ENCODE measurements at regions not wholly inside any gene's neighbourhood (a gene's known extent, or its start where the extent isn't known, plus 50 kb on each side); places are given as distances from the start of the nearest gene placed in this dataset.

GRCh38 chr6:167512696-167513375, 187.9 kb downstream of the TTLL2 start:
- Histone ChIP-seq H3K9me3 (ENCODE audit: control insufficient read depth in 2 of 2, insufficient read depth in 1 of 2, low read length in 1 of 2) (no peaks in the 10 kb centered on the region), H3K4me1 (ENCODE audit: control insufficient read depth in 2 of 2, insufficient read depth in 2 of 2, low read length in 2 of 2) (no peaks in the 10 kb centered on the region), H3K27ac (ENCODE audit: low read depth in 1 of 2, low read length in 1 of 2) (no peak overlapping the region), H3K4me3 (ENCODE audit: low read length in 2 of 2) (no peak overlapping the region), H3K27me3 (ENCODE audit: control insufficient read depth in 2 of 2, insufficient read depth in 1 of 2, low read length in 1 of 2) (no peaks in the 10 kb centered on the region), H3K36me3 (ENCODE audit: control insufficient read depth in 2 of 2, insufficient read depth in 2 of 2, low read length in 1 of 2) (no peaks in the 10 kb centered on the region)
- WGBS, result 43% methylated on average over 11 of the region's 11 CpGs
- no peak for DNase-seq (ENCODE audit: low read depth in 6 of 9, low spot score in 9 of 9)

- WGBS, result 35% methylated on average over 9 of the region's 9 CpGs
- Histone ChIP-seq H3K27me3 (ENCODE audit: control insufficient read depth in 2 of 2, insufficient read depth in 1 of 2, low read length in 1 of 2) (no peaks in the 10 kb centered on the region), H3K4me3 (ENCODE audit: low read length in 2 of 2) (no peak overlapping the region), H3K27ac (ENCODE audit: low read depth in 1 of 2, low read length in 1 of 2) (no peak overlapping the region), H3K4me1 (ENCODE audit: control insufficient read depth in 2 of 2, insufficient read depth in 2 of 2, low read length in 2 of 2) (no peaks in the 10 kb centered on the region), H3K9me3 (ENCODE audit: control insufficient read depth in 2 of 2, insufficient read depth in 1 of 2, low read length in 1 of 2) (no peaks in the 10 kb centered on the region), H3K36me3 (ENCODE audit: control insufficient read depth in 2 of 2, insufficient read depth in 2 of 2, low read length in 1 of 2) (no peaks in the 10 kb centered on the region)
- no peak for DNase-seq (ENCODE audit: low read depth in 6 of 9, low spot score in 9 of 9)
These were observed 188.9 kb downstream of the TTLL2 start for GRCh38 chr6:167513778-167514177.

DNA sequence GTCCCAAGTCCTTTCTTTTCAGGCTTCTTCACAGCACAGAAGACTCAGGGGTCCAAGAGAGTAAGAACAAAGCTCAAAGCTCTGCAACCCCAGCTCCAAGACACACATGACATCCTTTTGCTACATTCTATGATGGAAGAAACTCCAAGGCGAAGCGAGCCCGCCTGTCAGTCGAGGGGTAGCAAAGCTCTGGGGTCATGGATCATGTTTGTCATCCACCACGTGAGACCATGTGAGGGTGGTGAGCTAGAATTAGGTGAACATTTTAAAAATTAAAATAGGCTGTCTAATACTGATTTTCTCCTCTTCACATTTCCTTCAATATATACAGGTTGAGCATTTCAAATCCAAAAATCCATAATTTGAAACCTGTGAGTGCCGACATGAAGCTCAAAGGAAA, 189.6 kb downstream of the TTLL2 start:
- Histone ChIP-seq H3K27me3 (ENCODE audit: control insufficient read depth in 2 of 2, insufficient read depth in 1 of 2, low read length in 1 of 2) (no peaks in the 10 kb centered on the region), H3K36me3 (ENCODE audit: control insufficient read depth in 2 of 2, insufficient read depth in 2 of 2, low read length in 1 of 2) (no peaks in the 10 kb centered on the region), H3K27ac (ENCODE audit: low read depth in 1 of 2, low read length in 1 of 2) (no peak overlapping the region), H3K4me1 (ENCODE audit: control insufficient read depth in 2 of 2, insufficient read depth in 2 of 2, low read length in 2 of 2) (no peaks in the 10 kb centered on the region), H3K4me3 (ENCODE audit: low read length in 2 of 2) (no peak overlapping the region), H3K9me3 (ENCODE audit: control insufficient read depth in 2 of 2, insufficient read depth in 1 of 2, low read length in 1 of 2) (no peaks in the 10 kb centered on the region)
- WGBS, result 97% methylated on average over 6 of the region's 6 CpGs
- DNase-seq (ENCODE audit: low read depth in 6 of 9, low spot score in 9 of 9), result no peak

GRCh38 chr6:167515873-167516507, 191.1 kb downstream of the TTLL2 start:
- H3K27me3 ChIP-seq (ENCODE audit: control insufficient read depth in 2 of 2, insufficient read depth in 1 of 2, low read length in 1 of 2), result no peaks in the 10 kb centered on the region
- H3K9me3 ChIP-seq (ENCODE audit: control insufficient read depth in 2 of 2, insufficient read depth in 1 of 2, low read length in 1 of 2), result no peaks in the 10 kb centered on the region
- 67% methylated on average over 4 of the region's 4 CpGs for WGBS
- no peaks in the 10 kb centered on the region for H3K36me3 ChIP-seq (ENCODE audit: control insufficient read depth in 2 of 2, insufficient read depth in 2 of 2, low read length in 1 of 2)
- no peaks in the 10 kb centered on the region for H3K4me1 ChIP-seq (ENCODE audit: control insufficient read depth in 2 of 2, insufficient read depth in 2 of 2, low read length in 2 of 2)
- no peak overlapping the region for H3K27ac ChIP-seq (ENCODE audit: low read depth in 1 of 2, low read length in 1 of 2)
- no peak for DNase-seq (ENCODE audit: low read depth in 6 of 9, low spot score in 9 of 9)
- no peak overlapping the region for H3K4me3 ChIP-seq (ENCODE audit: low read length in 2 of 2)

DNA sequence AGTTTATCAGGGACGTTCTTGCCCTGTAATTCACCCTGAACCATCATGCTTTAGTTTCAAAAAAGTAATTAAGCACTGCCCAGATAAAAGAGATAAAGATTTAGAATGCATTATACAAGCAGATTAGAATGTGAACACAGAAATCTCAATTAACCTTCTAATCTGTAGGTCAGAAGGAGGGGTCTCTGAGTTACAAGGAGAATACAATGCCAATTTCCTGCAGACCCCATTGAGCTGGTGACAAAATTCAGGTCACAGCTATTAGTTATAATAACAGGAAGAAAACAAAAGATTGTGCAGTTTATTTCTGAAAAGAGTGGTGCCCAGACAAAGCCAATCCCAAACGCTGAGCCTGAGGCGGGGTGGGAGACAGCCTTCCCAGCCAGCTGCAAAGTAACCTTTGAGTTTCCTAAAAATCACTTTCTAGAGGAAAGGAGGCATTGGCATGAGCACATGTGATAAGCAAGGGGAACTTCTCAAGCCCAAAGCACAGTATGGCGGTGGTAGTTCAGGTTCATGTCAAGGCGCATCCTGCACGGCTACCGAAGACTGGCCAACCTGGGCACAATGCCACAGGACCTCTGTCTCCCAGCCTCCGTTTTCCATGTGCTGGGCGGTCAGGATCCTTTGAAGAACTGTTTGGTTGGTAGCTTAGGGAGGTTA, 192.5 kb downstream of the TTLL2 start:
- H3K36me3 ChIP-seq (ENCODE audit: control insufficient read depth in 2 of 2, insufficient read depth in 2 of 2, low read length in 1 of 2), result no peaks in the 10 kb centered on the region
- no peak overlapping the region for H3K4me3 ChIP-seq (ENCODE audit: low read length in 2 of 2)
- WGBS, result 70% methylated on average over 9 of the region's 9 CpGs

GRCh38 chr6:167523426-167523825, 198.5 kb downstream of the TTLL2 start:
- Histone ChIP-seq H3K4me3 (ENCODE audit: low read length in 2 of 2) (no peak overlapping the region), H3K9me3 (ENCODE audit: control insufficient read depth in 2 of 2, insufficient read depth in 1 of 2, low read length in 1 of 2) (no peaks in the 10 kb centered on the region), H3K27me3 (ENCODE audit: control insufficient read depth in 2 of 2, insufficient read depth in 1 of 2, low read length in 1 of 2) (peaks cover 0 to 2% of the 10 kb centered on the region in 2 donors), H3K4me1 (ENCODE audit: control insufficient read depth in 2 of 2, insufficient read depth in 2 of 2, low read length in 2 of 2) (no peaks in the 10 kb centered on the region), H3K27ac (ENCODE audit: low read depth in 1 of 2, low read length in 1 of 2) (no peak overlapping the region), H3K36me3 (ENCODE audit: control insufficient read depth in 2 of 2, insufficient read depth in 2 of 2, low read length in 1 of 2) (no peaks in the 10 kb centered on the region)
- 97% methylated on average over 13 of the region's 13 CpGs for WGBS
- DNase-seq (ENCODE audit: low read depth in 6 of 9, low spot score in 9 of 9), result no peak

More for the DNA sequence above, 192.5 kb downstream of the TTLL2 start:
- Histone ChIP-seq H3K9me3 (ENCODE audit: control insufficient read depth in 2 of 2, insufficient read depth in 1 of 2, low read length in 1 of 2) (no peaks in the 10 kb centered on the region), H3K27ac (ENCODE audit: low read depth in 1 of 2, low read length in 1 of 2) (no peak overlapping the region), H3K4me1 (ENCODE audit: control insufficient read depth in 2 of 2, insufficient read depth in 2 of 2, low read length in 2 of 2) (no peaks in the 10 kb centered on the region), H3K27me3 (ENCODE audit: control insufficient read depth in 2 of 2, insufficient read depth in 1 of 2, low read length in 1 of 2) (no peaks in the 10 kb centered on the region)
- DNase-seq (ENCODE audit: low read depth in 6 of 9, low spot score in 9 of 9), result no peak

- Histone ChIP-seq H3K27ac (ENCODE audit: low read depth in 1 of 2, low read length in 1 of 2) (no peak overlapping the region), H3K36me3 (ENCODE audit: control insufficient read depth in 2 of 2, insufficient read depth in 2 of 2, low read length in 1 of 2) (no peaks in the 10 kb centered on the region), H3K27me3 (ENCODE audit: control insufficient read depth in 2 of 2, insufficient read depth in 1 of 2, low read length in 1 of 2) (peaks cover 0 to 2% of the 10 kb centered on the region in 2 donors), H3K4me3 (ENCODE audit: low read length in 2 of 2) (no peak overlapping the region), H3K9me3 (ENCODE audit: control insufficient read depth in 2 of 2, insufficient read depth in 1 of 2, low read length in 1 of 2) (no peaks in the 10 kb centered on the region), H3K4me1 (ENCODE audit: control insufficient read depth in 2 of 2, insufficient read depth in 2 of 2, low read length in 2 of 2) (no peaks in the 10 kb centered on the region)
- DNase-seq (ENCODE audit: low read depth in 6 of 9, low spot score in 9 of 9), result no peak
- 87% methylated on average over 22 of the region's 22 CpGs for WGBS
These were observed 199.6 kb downstream of the TTLL2 start for GRCh38 chr6:167524261-167525111.

GRCh38 chr6:167525774-167526173, 200.9 kb downstream of the TTLL2 start:
- DNase-seq (ENCODE audit: low read depth in 6 of 9, low spot score in 9 of 9), result no peak
- WGBS, result 98% methylated on average over 6 of the region's 6 CpGs
- Histone ChIP-seq H3K4me1 (ENCODE audit: control insufficient read depth in 2 of 2, insufficient read depth in 2 of 2, low read length in 2 of 2) (no peaks in the 10 kb centered on the region), H3K36me3 (ENCODE audit: control insufficient read depth in 2 of 2, insufficient read depth in 2 of 2, low read length in 1 of 2) (no peaks in the 10 kb centered on the region), H3K4me3 (ENCODE audit: low read length in 2 of 2) (no peak overlapping the region), H3K9me3 (ENCODE audit: control insufficient read depth in 2 of 2, insufficient read depth in 1 of 2, low read length in 1 of 2) (no peaks in the 10 kb centered on the region), H3K27me3 (ENCODE audit: control insufficient read depth in 2 of 2, insufficient read depth in 1 of 2, low read length in 1 of 2) (peaks cover 0 to 2% of the 10 kb centered on the region in 2 donors), H3K27ac (ENCODE audit: low read depth in 1 of 2, low read length in 1 of 2) (no peak overlapping the region)

Data from thymus (tissue), 11 donors.